Stomach (tissue), 8 donors: ENCODE measurements at regions not wholly inside any gene's neighbourhood (a gene's known extent, or its start where the extent isn't known, plus 50 kb on each side); places are given as distances from the start of the nearest gene placed in this dataset.
A peak's percentile ranks its signal among the peaks of the same experiment; 100 is the strongest.

Experiments used
- DNase-seq, 2 donors: peaks; one replicate each; pipeline versions ENCODE4 v3.0.0 to v3.0.0-alpha.2; 2013 to 2019
- H3K27ac ChIP-seq, 5 donors: fragments of 200-600 bp in 4 of 5; sonication (generic) in 4 of 5; one replicate each; pipeline ENCODE4 v1.5.1; 2013 to 2019; ENCODE audit warnings: mild to moderate bottlenecking in 1 of 5, moderate library complexity in 1 of 5
- H3K27me3 ChIP-seq, 3 donors: fragments of 200-600 bp; sonication (generic); one replicate each; pipeline ENCODE4 v1.5.1; 2017 to 2019; ENCODE audit warnings: mixed run types in 1 of 3
- H3K36me3 ChIP-seq, 4 donors: fragments of 200-600 bp; sonication (generic); 1 replicate in 3 of 4; 2 replicates in 1 of 4; pipeline ENCODE4 v1.5.1; 2016 to 2019
- H3K4me1 ChIP-seq, 4 donors: fragments of 200-600 bp; sonication (generic); one replicate each; pipeline ENCODE4 v1.5.1; 2016 to 2019
- H3K4me3 ChIP-seq, 4 donors: fragments of 200-600 bp; sonication (generic) in 3 of 4; one replicate each; pipeline ENCODE4 v1.5.1; 2016 to 2019; ENCODE audit warnings: mild to moderate bottlenecking in 1 of 4
- H3K9me3 ChIP-seq, 4 donors: fragments of 200-600 bp; sonication (generic); one replicate each; pipeline ENCODE4 v1.5.1; 2016 to 2019
- EP300 ChIP-seq: sonication (generic); formaldehyde crosslinking; IDR thresholded peaks from one replicate; pipeline ENCODE4 v1.6.1; 2017; ENCODE audit warnings: antibody characterized with exemption
- POLR2A ChIP-seq, 4 donors: fragments of 450-650 bp; IDR thresholded peaks; one replicate each; pipeline ENCODE4 v1.6.1; 2016; ENCODE audit warnings: antibody characterized with exemption in 4 of 4, control low read depth in 2 of 4, mild to moderate bottlenecking in 1 of 4, moderate library complexity in 1 of 4
- POLR2AphosphoS5 ChIP-seq, 3 donors: sonication (generic); formaldehyde crosslinking; IDR thresholded peaks; one replicate each; pipeline ENCODE4 v1.6.1; 2016; ENCODE audit warnings: antibody characterized with exemption in 3 of 3
- WGBS, 5 donors: extraction: QIAGEN DNeasy Blood & Tissue Kit in 3 of 5; methylation state at CpG; one replicate each; pipeline versions ENCODE4 v1.1.5 to v1.1.7; 2013 to 2018; 5-methylcytosine and 5-hydroxymethylcytosine counted together
- intact Hi-C: fragments of 100-400 bp; cut with DNase I; formaldehyde crosslinking; loops from one replicate; pipeline ENCODE4 v1.15.1; 2023; ENCODE audit warnings: low total_unique reads
- TF ChIP-seq, protein P1 (sequence below), 7 experiments: fragments of 450-650 bp in 4 of 7; fragments of 200-600 bp in 3 of 7; sonication (generic) in 3 of 7; IDR thresholded peaks; one replicate each; pipeline ENCODE4 v1.5.1; 2016 to 2019; ENCODE audit warnings: antibody characterized with exemption in 7 of 7, control low read depth in 2 of 7, mild to moderate bottlenecking in 1 of 7
- donor health status: healthy with polysubstance abuse.
- donor health status: Bipolar disorder and iron deficiency.
- donor health status: healthy.

DNA sequence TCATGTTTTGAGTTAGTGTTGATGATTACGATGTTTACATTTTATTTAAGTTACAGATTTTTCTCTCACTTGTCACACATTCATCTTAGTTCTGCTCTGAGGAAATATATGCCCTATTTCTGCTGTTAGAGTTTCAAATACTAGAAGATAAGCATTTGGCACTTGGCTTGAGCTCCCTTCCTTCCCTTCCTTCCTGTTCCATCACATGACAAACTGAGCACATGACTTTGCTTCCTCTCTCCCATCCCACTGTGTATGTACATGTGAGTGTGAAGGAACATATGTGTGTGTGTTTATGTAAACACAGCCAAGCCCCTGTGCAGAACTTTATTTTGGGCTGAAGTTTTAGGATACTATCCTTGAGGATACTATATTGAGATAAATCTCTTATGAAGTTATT lies 795.9 kb upstream of the IGFBP3 start:
- H3K27me3 ChIP-seq, result no peaks in the 10 kb centered on the region
- H3K4me1 ChIP-seq, result peaks cover 0 to 21% (median 9%) of the 10 kb centered on the region in 4 donors
- DNase-seq, result peak in 1 of 2 donors; percentile 25
- intact Hi-C loops, result no loop called here
- WGBS, 5 donors, result 66 to 94% (median 79%) methylated on average over 1 of the region's 1 CpG
- H3K9me3 ChIP-seq, result no peaks in the 10 kb centered on the region
- TF ChIP-seq POLR2AphosphoS5 (IDR thresholded peaks at IDR 0.05), result no peak
- no peak for TF ChIP-seq POLR2A (IDR thresholded peaks at IDR 0.05)
- TF ChIP-seq, protein P1, sequence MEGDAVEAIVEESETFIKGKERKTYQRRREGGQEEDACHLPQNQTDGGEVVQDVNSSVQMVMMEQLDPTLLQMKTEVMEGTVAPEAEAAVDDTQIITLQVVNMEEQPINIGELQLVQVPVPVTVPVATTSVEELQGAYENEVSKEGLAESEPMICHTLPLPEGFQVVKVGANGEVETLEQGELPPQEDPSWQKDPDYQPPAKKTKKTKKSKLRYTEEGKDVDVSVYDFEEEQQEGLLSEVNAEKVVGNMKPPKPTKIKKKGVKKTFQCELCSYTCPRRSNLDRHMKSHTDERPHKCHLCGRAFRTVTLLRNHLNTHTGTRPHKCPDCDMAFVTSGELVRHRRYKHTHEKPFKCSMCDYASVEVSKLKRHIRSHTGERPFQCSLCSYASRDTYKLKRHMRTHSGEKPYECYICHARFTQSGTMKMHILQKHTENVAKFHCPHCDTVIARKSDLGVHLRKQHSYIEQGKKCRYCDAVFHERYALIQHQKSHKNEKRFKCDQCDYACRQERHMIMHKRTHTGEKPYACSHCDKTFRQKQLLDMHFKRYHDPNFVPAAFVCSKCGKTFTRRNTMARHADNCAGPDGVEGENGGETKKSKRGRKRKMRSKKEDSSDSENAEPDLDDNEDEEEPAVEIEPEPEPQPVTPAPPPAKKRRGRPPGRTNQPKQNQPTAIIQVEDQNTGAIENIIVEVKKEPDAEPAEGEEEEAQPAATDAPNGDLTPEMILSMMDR (IDR thresholded peaks at IDR 0.05), result no peak
- no peak for TF ChIP-seq EP300
- H3K36me3 ChIP-seq, result no peaks in the 10 kb centered on the region
- H3K27ac ChIP-seq, result no peak overlapping the region
- H3K4me3 ChIP-seq, result no peak overlapping the region

DNA sequence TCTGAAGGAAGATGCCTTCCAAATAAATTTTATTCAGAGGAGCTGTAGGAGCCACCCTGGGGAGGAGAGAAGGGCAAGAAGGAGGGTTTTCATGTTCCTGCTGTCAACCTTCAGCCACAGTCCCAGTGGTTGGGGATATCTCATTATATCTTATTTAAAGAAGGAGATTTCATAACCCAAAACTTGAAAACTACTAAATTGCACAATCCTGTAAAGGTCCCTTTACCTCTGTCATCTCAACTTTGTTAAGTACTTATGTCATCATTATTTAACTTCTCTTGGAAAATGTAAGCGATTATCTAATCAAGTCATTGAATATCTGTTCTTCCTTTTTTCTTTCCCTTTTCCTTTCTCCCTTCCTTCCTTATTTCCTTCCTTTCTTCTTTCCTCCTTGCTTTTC lies 794.5 kb upstream of the IGFBP3 start:
- intact Hi-C loops, result no loop called here
- no peaks in the 10 kb centered on the region for H3K9me3 ChIP-seq
- peaks cover 0 to 23% (median 12%) of the 10 kb centered on the region in 4 donors for H3K4me1 ChIP-seq
- H3K36me3 ChIP-seq, result no peaks in the 10 kb centered on the region
- no peak for TF ChIP-seq POLR2A (IDR thresholded peaks at IDR 0.05)
- no peak for TF ChIP-seq EP300
- TF ChIP-seq, protein P1 (IDR thresholded peaks at IDR 0.05), result no peak
- no peak for TF ChIP-seq POLR2AphosphoS5 (IDR thresholded peaks at IDR 0.05)
- no peak overlapping the region for H3K4me3 ChIP-seq
- no peak for DNase-seq
- 92 to 100% (median 94%) methylated on average over 1 of the region's 1 CpG for WGBS, 5 donors
- no peak overlapping the region for H3K27ac ChIP-seq
- no peaks in the 10 kb centered on the region for H3K27me3 ChIP-seq

DNA sequence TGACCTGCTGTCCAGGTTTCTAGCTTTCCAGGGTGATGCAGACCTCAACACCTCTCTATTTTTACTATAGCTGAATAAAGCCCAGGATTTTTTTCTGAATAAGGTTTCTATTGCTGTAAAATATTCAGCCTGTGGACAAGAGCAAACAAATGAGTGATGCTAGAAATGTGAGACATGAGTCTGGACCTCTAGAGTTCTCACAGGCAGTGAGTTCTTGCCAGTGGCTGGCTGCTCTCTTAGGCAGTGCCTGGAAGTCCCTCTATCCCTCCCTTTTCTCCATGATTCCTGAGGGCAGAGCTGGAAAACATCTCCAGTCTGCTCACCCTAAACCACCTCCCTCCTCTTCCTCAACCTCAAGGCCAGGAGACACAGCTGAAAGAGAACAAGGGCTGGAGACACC lies 793.8 kb upstream of the IGFBP3 start:
- no peak overlapping the region for H3K4me3 ChIP-seq
- H3K36me3 ChIP-seq, result no peaks in the 10 kb centered on the region
- peak overlapping the region in 1 of 5 donors; percentile 70 for H3K27ac ChIP-seq
- DNase-seq, result no peak
- no peaks in the 10 kb centered on the region for H3K9me3 ChIP-seq
- H3K4me1 ChIP-seq, result peaks cover 0 to 25% (median 15%) of the 10 kb centered on the region in 4 donors
- intact Hi-C loops, result no loop called here
- H3K27me3 ChIP-seq, result no peaks in the 10 kb centered on the region
- TF ChIP-seq POLR2A (IDR thresholded peaks at IDR 0.05) (no peak), EP300 (no peak), POLR2AphosphoS5 (IDR thresholded peaks at IDR 0.05) (no peak)
- TF ChIP-seq, protein P1 (IDR thresholded peaks at IDR 0.05), result no peak

DNA sequence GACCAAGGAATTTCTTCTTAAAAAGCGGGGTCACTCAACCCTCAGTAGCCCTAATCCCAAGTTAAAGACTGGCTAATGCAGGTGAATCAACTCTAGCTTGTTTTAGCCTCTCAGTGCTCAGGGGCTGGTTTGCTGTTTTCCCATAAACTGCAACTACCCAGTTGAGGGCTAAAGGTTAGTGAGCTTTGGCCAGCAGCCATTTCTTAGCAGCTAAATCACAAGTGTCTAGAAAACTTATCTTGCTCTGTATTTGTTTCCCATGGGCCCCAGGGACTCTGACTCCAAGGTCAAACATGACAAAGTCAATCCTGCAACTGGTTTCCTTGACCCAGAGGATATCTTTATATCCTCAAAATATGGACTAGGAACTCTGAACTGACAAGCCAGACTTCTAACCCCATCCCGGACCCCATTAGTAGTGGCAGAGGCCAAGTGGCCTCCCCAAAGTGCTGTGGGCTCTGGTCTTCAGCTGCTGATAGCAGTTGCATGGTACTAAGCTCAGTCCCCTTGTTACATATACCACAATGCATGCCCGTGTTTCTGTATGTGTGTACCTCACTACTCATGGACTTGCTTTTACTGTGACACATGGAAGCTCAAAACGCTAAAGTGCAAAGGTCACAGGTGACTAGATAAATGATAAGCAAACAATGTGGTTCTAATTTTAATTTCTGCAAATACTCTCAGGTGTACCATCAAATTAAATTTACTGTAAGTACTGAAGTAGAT lies 793.0 kb upstream of the IGFBP3 start:
- no peak overlapping the region for H3K4me3 ChIP-seq
- H3K27me3 ChIP-seq, result no peaks in the 10 kb centered on the region
- H3K36me3 ChIP-seq, result no peaks in the 10 kb centered on the region
- peak overlapping the region; percentile 23 to 70 (median 53) for H3K27ac ChIP-seq
- no peaks in the 10 kb centered on the region for H3K9me3 ChIP-seq
- DNase-seq, result peak; percentile 88 to 90
- 28 to 49% (median 39%) methylated on average over 4 of the region's 4 CpGs for WGBS, 5 donors
- TF ChIP-seq POLR2AphosphoS5 (IDR thresholded peaks at IDR 0.05), result peak in 2 of 3 donors; percentile 11 to 41
- TF ChIP-seq POLR2A (IDR thresholded peaks at IDR 0.05), result no peak
- intact Hi-C loops, result no loop called here
- H3K4me1 ChIP-seq, result peaks cover 0 to 25% (median 15%) of the 10 kb centered on the region in 4 donors

DNA sequence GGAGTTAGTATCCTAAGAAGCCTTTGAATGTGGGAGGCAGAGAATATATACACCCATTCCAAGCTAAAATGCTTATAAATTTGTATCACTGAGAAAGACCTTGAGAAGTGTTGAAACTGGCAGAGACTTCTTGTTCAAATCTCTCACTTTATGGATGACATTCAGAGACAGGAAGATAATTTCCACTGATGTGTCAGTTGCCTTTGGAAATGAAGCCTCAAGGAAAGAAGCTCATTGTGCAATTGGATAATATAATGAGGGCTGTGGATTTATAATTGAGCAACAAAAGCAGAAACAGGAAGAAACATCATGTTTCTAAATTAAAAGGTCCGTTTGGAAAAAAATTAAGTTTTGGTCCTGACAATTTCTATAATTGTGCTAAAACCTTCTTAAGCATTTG lies 789.9 kb upstream of the IGFBP3 start:
- TF ChIP-seq POLR2AphosphoS5 (IDR thresholded peaks at IDR 0.05), result no peak
- no peak for TF ChIP-seq POLR2A (IDR thresholded peaks at IDR 0.05)
- TF ChIP-seq EP300, result no peak
- TF ChIP-seq, protein P1 (IDR thresholded peaks at IDR 0.05), result no peak
- intact Hi-C loops, result no loop called here
- no peaks in the 10 kb centered on the region for H3K9me3 ChIP-seq
- no peak overlapping the region for H3K4me3 ChIP-seq
- no peaks in the 10 kb centered on the region for H3K36me3 ChIP-seq
- H3K27me3 ChIP-seq, result no peaks in the 10 kb centered on the region
- 46 to 62% (median 49%) methylated on average over 1 of the region's 1 CpG for WGBS, 5 donors
- no peak for DNase-seq
- H3K4me1 ChIP-seq, result peaks cover 0 to 25% (median 15%) of the 10 kb centered on the region in 4 donors
- peak overlapping the region in 3 of 5 donors; percentile 0 to 56 (median 37) for H3K27ac ChIP-seq
